MCF 10A (cell line): ENCODE measurements at regions not wholly inside any gene's neighbourhood (a gene's known extent, or its start where the extent isn't known, plus 50 kb on each side); places are given as distances from the start of the nearest gene placed in this dataset.

ENCODE experiments used
- BruUV-seq: library from RNA; stranded (reverse); fragments of 400-500 nt; replicated peaks from 2 replicates; lab custom pipeline; 2021; lab: Mats Ljungman, UMichigan
- CTCF ChIA-PET: fragments of 300-600 bp; sonication (Branson Sonifier 250); formaldehyde crosslinking; extraction: SDS; loops from one replicate; lab custom pipeline; 2021; ENCODE audit warnings: antibody characterized with exemption, inconsistent platforms; lab: Yijun Ruan, JAX
- POLR2A ChIA-PET: fragments of 300-600, 350-650 bp; sonication (Branson Sonifier 250); formaldehyde crosslinking; extraction: SDS; loops from one replicate; lab custom pipeline; 2020; ENCODE audit warnings: antibody characterized with exemption, inconsistent platforms; lab: Yijun Ruan, JAX
- DNase-seq: peaks from one replicate; pipeline ENCODE4 v3.0.0-alpha.2; 2018; ENCODE audit not compliant: unreplicated experiment
- H3K27ac Mint-ChIP-seq: one replicate; pipeline ENCODE4 v1.8.0; 2022; ENCODE audit warnings: mild to moderate bottlenecking, low read depth, mixed read lengths; ENCODE audit not compliant: unreplicated experiment
- H3K27me3 Mint-ChIP-seq: one replicate; pipeline ENCODE4 v1.8.0; 2022; ENCODE audit warnings: mixed read lengths; ENCODE audit not compliant: insufficient read depth, unreplicated experiment
- H3K36me3 Mint-ChIP-seq: one replicate; pipeline ENCODE4 v1.8.0; 2022; ENCODE audit warnings: mild to moderate bottlenecking, moderate library complexity, mixed read lengths; ENCODE audit not compliant: insufficient read depth, unreplicated experiment
- H3K4me1 Mint-ChIP-seq: one replicate; pipeline ENCODE4 v1.8.0; 2022; ENCODE audit warnings: mixed read lengths; ENCODE audit not compliant: insufficient read depth, unreplicated experiment
- H3K4me3 Mint-ChIP-seq: one replicate; pipeline ENCODE4 v1.8.0; 2022; ENCODE audit warnings: mild to moderate bottlenecking, moderate library complexity, mixed read lengths; ENCODE audit not compliant: unreplicated experiment
- H3K9me3 Mint-ChIP-seq: one replicate; pipeline ENCODE4 v1.8.0; 2022; ENCODE audit warnings: mixed read lengths; ENCODE audit not compliant: unreplicated experiment
- intact Hi-C: fragments of 100-400 bp; cut with micrococcal nuclease; formaldehyde crosslinking; loops from 2 replicates; pipeline ENCODE4 v1.14.1; 2022
- TF ChIP-seq, protein P1 (sequence below): fragments of 200-600 bp; IDR thresholded peaks from one replicate; pipeline ENCODE4 v1.8.0; 2022; ENCODE audit warnings: antibody characterized with exemption, mild to moderate bottlenecking; ENCODE audit not compliant: unreplicated experiment

GRCh38 chr7:3187444-3188040, 113.5 kb upstream of the SDK1 start:
- no peaks in the 10 kb centered on the region for H3K36me3 Mint-ChIP-seq
- H3K27me3 Mint-ChIP-seq: no peaks in the 10 kb centered on the region

DNA sequence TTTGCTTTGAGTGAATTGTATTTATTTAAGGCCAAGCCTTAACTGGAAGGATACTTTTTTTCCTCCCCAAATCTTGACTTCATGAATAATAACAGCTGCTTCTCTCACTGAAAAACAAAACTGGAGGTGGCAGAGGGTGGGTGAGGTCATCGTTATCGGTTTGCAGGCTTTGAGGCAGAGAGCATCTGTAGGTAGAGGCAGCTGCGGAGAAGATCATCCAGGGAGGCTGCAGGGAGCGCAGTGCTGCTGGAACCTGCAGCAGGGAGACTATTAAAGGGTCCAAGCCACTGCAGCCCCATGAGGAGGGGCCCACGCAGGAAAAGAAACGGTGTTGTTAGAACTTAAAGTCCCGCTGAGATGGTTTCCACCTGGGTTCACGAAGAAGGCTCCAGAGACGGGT, 112.1 kb upstream of the SDK1 start:
- Mint-ChIP-seq H3K4me3 (no peak overlapping the region), H3K36me3 (no peaks in the 10 kb centered on the region), H3K4me1 (peaks cover 4% of the 10 kb centered on the region), H3K9me3 (no peaks in the 10 kb centered on the region), H3K27ac (no peak overlapping the region), H3K27me3 (no peaks in the 10 kb centered on the region)
- CTCF ChIA-PET: no interaction called here
- BruUV-seq: no TSS peak
- POLR2A ChIA-PET: no interaction called here
- intact Hi-C loops: no loop called here
- DNase-seq: no peak
- TF ChIP-seq, protein P1, sequence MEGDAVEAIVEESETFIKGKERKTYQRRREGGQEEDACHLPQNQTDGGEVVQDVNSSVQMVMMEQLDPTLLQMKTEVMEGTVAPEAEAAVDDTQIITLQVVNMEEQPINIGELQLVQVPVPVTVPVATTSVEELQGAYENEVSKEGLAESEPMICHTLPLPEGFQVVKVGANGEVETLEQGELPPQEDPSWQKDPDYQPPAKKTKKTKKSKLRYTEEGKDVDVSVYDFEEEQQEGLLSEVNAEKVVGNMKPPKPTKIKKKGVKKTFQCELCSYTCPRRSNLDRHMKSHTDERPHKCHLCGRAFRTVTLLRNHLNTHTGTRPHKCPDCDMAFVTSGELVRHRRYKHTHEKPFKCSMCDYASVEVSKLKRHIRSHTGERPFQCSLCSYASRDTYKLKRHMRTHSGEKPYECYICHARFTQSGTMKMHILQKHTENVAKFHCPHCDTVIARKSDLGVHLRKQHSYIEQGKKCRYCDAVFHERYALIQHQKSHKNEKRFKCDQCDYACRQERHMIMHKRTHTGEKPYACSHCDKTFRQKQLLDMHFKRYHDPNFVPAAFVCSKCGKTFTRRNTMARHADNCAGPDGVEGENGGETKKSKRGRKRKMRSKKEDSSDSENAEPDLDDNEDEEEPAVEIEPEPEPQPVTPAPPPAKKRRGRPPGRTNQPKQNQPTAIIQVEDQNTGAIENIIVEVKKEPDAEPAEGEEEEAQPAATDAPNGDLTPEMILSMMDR: no peak

More at GRCh38 chr7:3187444-3188040, 113.5 kb upstream of the SDK1 start:
- ChIA-PET POLR2A (no interaction called here), CTCF (no interaction called here)
- TF ChIP-seq, protein P1: no peak
- no TSS peak for BruUV-seq
- H3K4me1 Mint-ChIP-seq: peaks cover 3% of the 10 kb centered on the region
- intact Hi-C loops: no loop called here
- H3K9me3 Mint-ChIP-seq: no peaks in the 10 kb centered on the region
- DNase-seq: no peak
- no peak overlapping the region for H3K27ac Mint-ChIP-seq
- no peak overlapping the region for H3K4me3 Mint-ChIP-seq

DNA sequence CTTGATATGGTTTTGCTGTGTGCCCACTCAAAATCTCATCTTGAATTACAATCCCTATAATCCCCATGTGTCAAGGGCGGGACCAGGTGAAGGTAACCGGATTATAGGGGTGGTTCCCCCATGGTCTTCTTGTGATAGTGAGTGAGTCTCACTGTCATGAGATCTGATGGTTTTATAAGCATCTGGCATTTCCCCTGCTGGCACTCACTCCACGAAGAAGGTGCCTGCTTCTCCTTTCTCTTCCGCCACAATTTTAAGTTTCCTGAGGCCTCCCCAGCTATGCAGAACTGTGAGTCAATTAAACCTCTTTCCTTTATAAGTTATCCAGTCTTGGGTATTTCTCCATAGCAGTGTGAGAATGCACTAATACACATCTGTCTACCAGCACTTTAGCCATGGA, 109.5 kb upstream of the SDK1 start:
- POLR2A ChIA-PET: no interaction called here
- H3K9me3 Mint-ChIP-seq: no peaks in the 10 kb centered on the region

GRCh38 chr7:3192669-3193068, 108.4 kb upstream of the SDK1 start:
- H3K9me3 Mint-ChIP-seq: no peaks in the 10 kb centered on the region
- H3K27me3 Mint-ChIP-seq: peaks cover 12% of the 10 kb centered on the region
- CTCF ChIA-PET: no interaction called here
- TF ChIP-seq, protein P1: no peak
- POLR2A ChIA-PET: no interaction called here
- no peaks in the 10 kb centered on the region for H3K36me3 Mint-ChIP-seq
- no peak overlapping the region for H3K4me3 Mint-ChIP-seq
- BruUV-seq: no TSS peak
- intact Hi-C loops: no loop called here
- H3K4me1 Mint-ChIP-seq: peaks cover 18% of the 10 kb centered on the region
- DNase-seq: no peak
- no peak overlapping the region for H3K27ac Mint-ChIP-seq

More for the DNA sequence above, 109.5 kb upstream of the SDK1 start:
- H3K27me3 Mint-ChIP-seq: peaks cover under 1% of the 10 kb centered on the region
- no peaks in the 10 kb centered on the region for H3K36me3 Mint-ChIP-seq
- CTCF ChIA-PET: no interaction called here
- no peak overlapping the region for H3K4me3 Mint-ChIP-seq
- no peak overlapping the region for H3K27ac Mint-ChIP-seq
- no peak for DNase-seq
- TF ChIP-seq, protein P1: no peak
- H3K4me1 Mint-ChIP-seq: peaks cover 10% of the 10 kb centered on the region
- intact Hi-C loops: no loop called here
- BruUV-seq: no TSS peak
